HFF-Myc (cell line): ENCODE measurements at regions not wholly inside any gene's neighbourhood (a gene's known extent, or its start where the extent isn't known, plus 50 kb on each side); places are given as distances from the start of the nearest gene placed in this dataset.
"Not testable (repeated sequence)": the region's sequence is repeated elsewhere in the genome, so short reads cannot be mapped to it uniquely, and the experiment has no call there.

Experiments
- DNase-seq: peaks from one replicate; pipeline ENCODE4 v3.0.0-alpha.2; 2011; ENCODE audit warnings: low read depth; ENCODE audit errors: extremely low read depth
- H3K4me3 ChIP-seq: replicated peaks from 2 replicates; pipeline ENCODE4 v1.5.1; 2011; ENCODE audit warnings: low read depth, mild to moderate bottlenecking, control low read depth, low read length
- CTCF ChIP-seq: IDR thresholded peaks from 2 replicates; pipeline ENCODE4 v1.5.1; 2012; ENCODE audit warnings: mild to moderate bottlenecking, low read depth, low read length, control low read depth; ENCODE audit errors: missing control alignments

DNA sequence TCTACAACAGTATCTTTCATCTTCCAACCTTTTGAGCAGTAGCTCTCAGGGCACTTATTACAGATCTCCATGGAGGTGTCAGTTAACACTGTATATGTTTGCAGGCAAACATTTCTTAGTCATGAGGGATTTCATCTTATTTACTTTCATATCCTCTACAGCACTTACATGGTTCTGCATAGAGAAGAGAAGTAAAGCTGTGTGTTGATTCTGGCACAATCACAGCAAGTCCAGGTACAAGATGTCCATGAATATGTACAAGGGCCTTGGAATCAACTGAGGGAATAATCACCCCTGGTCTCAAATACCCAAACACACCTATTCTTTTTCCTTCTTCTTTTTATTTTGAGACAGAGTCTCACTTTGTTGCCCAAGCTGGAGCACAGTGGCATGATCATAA is 142.0 kb upstream of the TRPM3 start:
- TF ChIP-seq CTCF = no peak
- no peak for DNase-seq
- H3K4me3 ChIP-seq = no peak overlapping the region

DNA sequence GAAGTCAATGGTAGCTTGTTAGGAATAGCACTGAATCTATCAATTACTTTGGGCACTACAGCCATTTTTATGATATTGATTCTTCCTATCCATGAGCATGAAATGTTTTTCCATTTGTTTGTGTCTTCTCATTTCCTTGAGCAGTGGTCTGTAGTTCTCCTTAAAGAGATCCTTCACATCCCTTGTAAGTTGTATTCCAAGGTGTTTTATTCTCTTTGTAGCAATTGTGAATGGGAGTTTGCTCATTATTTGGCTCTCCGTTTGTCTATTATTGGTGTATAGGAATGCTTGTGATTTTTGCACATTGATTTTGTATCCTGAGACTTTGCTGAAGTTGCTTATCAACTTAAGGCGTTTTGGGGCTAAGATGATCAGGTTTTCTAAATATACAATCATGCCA is 139.0 kb upstream of the TRPM3 start:
- not testable (repeated sequence) for DNase-seq, H3K4me3 ChIP-seq

DNA sequence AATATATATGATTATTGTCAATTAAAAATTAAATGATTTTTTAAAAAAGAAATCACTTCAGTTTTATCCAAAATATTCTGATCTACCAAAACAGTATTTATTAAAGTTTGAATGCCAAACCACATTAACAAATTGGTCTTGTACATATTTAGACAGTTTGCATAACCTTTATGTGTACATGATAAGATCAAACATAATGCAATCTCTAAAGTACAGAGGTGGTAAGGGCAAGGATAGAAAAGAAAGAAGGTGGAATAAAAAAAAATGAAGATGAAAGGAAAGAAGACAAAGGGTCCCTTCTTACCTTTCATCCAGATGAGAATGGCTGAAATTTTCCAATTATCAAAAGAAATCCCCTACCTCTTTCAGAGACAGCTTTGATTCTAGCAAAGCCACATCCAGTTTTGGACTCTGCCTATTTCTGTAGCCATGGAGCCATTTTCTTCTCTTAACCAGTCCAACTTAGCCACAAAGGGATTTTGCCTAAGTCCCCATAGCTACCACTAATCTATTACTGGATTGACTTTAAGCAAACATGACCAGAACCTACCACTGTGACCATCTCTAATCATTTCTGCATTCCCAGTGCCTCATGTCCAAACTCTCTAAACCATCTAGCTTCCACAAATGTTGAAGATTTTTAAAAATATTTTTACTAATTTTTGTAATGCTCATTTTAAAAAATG is 133.3 kb upstream of the TRPM3 start:
- DNase-seq = no peak
- TF ChIP-seq CTCF = no peak

DNA sequence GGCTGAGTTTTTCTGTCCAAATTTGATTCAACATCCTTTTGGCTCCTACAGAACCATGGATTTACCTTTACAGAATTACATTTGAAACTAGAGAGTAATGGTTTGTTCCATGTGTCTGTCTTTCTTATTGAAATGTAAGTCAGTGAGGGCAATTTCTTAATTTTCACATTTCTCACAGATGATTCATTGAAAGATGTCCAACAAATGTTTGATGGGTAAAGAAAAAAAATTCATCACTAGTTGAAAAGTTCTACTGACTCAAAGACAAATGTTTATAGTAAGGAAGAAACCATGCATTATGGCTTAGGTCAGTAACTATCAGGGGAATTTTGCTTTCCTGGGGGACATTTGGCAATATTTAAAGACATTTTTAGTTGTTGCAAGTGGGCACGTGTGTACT is 131.6 kb upstream of the TRPM3 start:
- DNase-seq = no peak
- no peak for TF ChIP-seq CTCF
- H3K4me3 ChIP-seq = no peak overlapping the region

More for the DNA sequence above, 133.3 kb upstream of the TRPM3 start:
- no peak overlapping the region for H3K4me3 ChIP-seq

GRCh38 chr9:71250581-71250980 is 129.2 kb upstream of the TRPM3 start:
- no peak for DNase-seq
- no peak for TF ChIP-seq CTCF
- no peak overlapping the region for H3K4me3 ChIP-seq

DNA sequence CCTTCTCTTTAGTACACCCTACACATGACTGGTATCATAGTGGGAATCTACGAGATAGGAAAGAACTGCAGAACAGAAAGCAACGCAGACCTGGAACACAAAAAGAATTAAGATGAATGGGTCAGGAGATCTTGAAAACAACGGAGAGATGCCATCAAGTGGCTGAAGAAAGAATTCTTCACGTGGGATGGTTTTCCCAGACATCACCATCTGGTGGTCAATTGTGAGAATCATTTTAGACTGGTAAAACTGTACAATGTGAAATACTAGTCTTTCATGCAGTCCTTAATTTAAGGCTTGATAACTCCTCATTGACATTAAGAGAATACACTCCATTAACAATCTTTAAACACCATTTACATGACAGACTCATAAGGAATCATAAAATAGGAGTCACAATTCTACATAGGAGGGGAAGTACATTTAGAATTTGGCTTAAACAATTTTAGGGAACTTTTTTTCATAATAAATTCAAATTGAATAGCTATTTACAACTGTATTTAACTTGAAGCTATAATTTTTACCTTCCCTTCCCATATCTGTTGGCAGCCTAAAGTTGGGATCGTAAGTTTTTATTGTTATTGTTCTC is 128.4 kb upstream of the TRPM3 start:
- peak; percentile 59 for TF ChIP-seq CTCF
- DNase-seq = peak; percentile 42
- H3K4me3 ChIP-seq = no peak overlapping the region

- no peak overlapping the region for H3K4me3 ChIP-seq
- TF ChIP-seq CTCF = no peak
- no peak for DNase-seq
Observed at GRCh38 chr9:71245651-71246050, 124.2 kb upstream of the TRPM3 start.
